ENCODE measurements at regions not wholly inside any gene's neighbourhood (a gene's known extent, or its start where the extent isn't known, plus 50 kb on each side); places are given as distances from the start of the nearest gene placed in this dataset.

DNA sequence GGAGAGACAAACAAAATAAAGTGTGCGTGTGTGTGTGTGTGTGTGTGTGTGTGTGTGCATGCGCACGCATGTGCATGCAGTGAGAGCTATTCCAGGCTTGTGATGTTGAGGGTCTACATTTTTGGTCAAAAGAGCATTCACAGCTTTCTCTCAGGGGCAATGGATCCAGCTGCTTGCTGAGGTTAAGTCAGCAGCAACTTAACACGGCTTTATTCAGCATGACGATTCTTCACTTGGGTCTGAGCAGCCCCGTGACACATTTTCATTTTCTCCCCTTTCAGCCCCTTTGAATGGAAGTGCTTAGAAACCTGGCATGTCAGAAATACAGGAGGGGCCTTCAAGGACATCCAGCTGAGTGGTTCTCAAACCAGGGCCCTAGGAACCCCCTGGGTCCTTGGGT, 66.4 kb upstream of the MED9 start:
- no peak for TF ChIP-seq EP300 (IDR thresholded peaks at IDR 0.05)
- no peak for TF ChIP-seq POLR2A (IDR thresholded peaks at IDR 0.05)
- no peak for TF ChIP-seq POLR2AphosphoS5 (IDR thresholded peaks at IDR 0.05)
- TF ChIP-seq, protein P1, sequence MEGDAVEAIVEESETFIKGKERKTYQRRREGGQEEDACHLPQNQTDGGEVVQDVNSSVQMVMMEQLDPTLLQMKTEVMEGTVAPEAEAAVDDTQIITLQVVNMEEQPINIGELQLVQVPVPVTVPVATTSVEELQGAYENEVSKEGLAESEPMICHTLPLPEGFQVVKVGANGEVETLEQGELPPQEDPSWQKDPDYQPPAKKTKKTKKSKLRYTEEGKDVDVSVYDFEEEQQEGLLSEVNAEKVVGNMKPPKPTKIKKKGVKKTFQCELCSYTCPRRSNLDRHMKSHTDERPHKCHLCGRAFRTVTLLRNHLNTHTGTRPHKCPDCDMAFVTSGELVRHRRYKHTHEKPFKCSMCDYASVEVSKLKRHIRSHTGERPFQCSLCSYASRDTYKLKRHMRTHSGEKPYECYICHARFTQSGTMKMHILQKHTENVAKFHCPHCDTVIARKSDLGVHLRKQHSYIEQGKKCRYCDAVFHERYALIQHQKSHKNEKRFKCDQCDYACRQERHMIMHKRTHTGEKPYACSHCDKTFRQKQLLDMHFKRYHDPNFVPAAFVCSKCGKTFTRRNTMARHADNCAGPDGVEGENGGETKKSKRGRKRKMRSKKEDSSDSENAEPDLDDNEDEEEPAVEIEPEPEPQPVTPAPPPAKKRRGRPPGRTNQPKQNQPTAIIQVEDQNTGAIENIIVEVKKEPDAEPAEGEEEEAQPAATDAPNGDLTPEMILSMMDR (IDR thresholded peaks at IDR 0.05): no peak

All from stomach (tissue), 4 donors.